AML-193 (cell line): ENCODE measurements at regions not wholly inside any gene's neighbourhood (a gene's known extent, or its start where the extent isn't known, plus 50 kb on each side); places are given as distances from the start of the nearest gene placed in this dataset.
"Not testable (repeated sequence)": the region's sequence is repeated elsewhere in the genome, so short reads cannot be mapped to it uniquely, and the experiment has no call there.

Source experiments
- DNase-seq, 2 experiments: peaks; one replicate each; lab custom pipeline; 2025; lab: John Stamatoyannopoulos, UW

DNA sequence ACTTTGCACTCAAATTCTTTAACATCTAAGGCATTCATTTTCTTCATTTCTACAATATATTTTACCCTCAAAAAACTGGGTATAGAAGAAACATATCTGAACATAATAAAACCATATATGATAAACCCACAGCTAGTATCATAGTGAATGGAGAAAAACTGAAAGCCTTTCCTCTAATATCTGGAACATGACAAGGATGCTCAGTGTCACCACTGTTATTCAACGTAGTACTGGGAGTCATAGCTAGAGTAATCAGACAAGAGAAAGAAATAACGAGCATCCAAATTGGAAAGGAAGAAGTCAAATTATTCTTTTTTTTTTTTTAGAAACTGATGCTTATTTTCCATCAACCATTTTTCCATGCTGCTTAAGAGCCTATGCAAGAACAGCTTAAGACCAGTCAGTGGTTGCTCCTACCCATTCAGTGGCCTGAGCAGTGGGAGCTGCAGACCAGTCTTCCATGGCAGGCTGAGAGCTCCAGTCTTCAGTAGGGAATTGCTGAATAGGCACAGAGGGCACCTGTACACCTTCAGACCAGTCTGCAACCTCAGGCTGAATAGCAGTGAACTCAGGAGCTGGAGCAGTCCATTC is 58.0 kb upstream of the RAP1B start:
- DNase-seq: not testable (repeated sequence)

DNA sequence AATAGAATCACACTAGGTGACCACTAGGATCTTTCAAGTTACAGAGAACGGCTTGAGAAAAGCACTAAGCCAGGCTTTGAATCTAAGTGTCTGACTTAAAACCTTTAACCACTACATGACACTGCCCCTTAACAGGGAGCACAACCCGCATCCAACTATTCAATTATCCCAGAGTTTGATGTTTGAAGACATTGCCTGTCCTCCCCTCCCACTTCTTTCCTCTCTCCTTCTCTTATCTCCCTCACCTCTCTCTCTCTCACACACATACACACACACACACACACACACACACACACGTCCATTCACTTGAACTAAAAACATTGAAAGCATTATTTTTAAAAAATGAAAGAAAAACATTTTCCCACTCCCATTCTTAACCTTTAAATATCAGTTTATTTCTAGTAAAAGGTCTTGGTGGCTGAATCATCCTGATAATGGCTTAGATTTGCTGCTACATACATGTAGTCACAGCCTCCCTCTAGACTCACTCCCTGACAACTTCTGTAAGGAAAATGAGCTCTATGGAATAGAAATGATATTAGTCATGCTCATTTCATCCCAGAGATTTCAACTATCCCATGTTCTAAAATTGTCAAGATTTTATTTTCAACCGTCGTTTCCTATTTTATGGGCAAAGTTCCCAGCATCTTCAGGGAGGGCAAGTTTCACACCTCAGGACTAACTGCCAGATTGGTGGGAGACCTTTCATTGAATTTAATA is 53.5 kb upstream of the RAP1B start:
- no peak for DNase-seq

DNA sequence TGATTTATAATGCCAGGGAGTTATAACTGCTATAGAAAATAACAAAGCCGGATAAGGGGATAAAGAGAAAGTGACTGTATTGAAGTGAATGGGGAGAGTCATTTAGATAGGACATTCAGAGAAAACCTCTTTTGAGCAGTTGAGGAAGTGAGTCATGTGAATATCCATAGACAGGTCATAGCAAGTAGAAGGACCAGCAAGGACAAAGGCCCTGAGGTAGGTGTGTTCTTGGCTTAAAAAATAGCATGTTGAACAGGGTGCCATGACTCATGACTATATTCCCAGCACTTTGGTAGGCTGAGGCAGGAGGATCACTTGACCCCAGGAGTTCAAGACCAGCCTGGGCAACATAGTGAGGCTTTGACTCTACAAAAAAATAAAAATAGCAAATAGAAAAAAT is 51.5 kb upstream of the RAP1B start:
- no peak for DNase-seq

DNA sequence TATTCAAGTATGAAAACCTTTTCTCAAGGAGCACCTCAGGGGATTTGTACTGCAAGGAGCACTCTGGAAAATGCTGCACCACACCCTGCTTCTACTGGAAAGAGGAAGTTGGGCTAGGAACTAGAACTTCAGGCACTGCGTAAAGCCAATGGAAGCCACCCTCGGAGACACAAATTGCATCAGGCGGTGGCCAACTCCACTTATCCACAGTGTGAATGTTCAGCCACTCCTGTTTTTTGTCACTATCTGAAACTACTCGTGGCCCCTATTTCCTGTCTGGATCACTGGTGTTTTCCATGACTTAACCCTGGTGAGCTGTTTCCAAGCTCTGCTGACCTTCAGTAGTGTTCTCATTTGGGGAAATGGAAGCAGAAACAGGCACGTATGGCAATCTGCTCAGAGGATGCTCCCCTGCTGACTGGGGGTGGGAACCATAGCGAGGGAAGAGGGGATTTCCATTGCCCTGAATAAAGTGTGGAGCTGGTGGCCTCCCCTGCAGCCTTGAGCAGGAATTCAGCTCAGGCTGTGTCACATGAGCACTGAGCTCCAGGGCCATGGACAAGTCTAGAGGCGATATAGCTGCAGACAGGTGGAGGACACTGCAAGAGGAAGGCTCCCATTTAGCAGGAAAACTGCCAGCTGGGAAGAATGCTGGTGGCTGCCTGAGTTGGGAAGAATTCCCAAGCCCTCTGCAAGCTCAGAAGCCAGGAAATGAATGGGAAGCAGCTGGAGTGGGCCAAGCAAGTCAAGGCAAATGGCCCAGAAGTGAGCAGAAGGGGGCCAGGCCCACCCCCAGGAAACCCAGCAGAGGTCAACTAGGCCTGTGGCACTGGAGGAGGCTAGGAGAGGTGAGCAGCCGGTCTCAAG is 50.5 kb upstream of the RAP1B start:
- DNase-seq: peak in 1 of 2 experiments; percentile 12

DNA sequence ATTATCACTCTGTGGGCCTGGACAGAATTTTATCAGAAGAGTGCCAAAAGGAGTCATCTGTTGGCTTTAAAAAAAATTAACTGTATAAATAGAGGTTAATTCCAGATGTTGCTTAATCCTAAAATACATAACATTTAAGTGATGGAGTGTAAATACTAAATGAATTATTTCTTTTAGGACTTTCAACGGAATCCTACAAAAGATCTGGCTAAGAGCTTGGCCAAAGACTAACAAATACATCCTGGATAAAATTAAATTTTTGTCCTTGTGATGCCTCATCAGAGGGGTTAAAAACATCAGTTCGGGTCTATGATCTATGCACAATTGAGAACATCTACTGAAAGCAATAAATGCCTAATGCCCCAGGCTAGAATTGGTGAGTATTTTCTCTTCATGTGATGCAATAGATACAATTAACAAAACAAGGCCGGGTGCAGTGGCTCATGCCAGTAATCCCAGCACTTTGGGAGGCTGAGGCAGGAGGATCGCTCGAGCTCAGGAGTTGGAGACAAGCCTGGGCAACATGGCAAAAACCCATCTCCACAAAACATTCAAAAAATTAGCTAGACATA is 49.8 kb upstream of the RAP1B start:
- DNase-seq: no peak
